ENCODE measurements at regions not wholly inside any gene's neighbourhood (a gene's known extent, or its start where the extent isn't known, plus 50 kb on each side); places are given as distances from the start of the nearest gene placed in this dataset.
"Not testable (repeated sequence)": the region's sequence is repeated elsewhere in the genome, so short reads cannot be mapped to it uniquely, and the experiment has no call there.

DNA sequence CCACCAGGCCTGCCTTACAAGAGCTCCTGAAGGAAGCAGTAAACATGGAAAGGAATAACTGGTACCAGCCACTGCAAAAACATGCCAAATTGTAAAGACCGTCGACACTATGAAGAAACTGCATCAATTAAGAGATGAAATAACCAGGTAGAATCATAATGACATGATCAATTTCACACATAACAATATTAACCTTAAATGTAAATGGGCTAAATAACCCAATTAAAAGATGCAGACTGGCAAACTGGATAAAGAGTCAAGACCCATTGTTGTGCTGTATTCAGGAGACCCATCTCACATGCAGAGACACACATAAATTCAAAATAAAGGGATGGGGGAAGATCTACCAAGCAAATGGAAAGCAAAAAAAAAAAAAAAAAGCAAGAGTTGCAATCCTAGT lies 179.0 kb upstream of the ETV3 start:
- not testable (repeated sequence) for H3K79me2 ChIP-seq (replicated peaks; ENCODE audit: insufficient read depth); ATAC-seq; H3K4me3 ChIP-seq; H3K4me3 Mint-ChIP-seq; H4K20me1 ChIP-seq (replicated peaks; ENCODE audit: insufficient read depth); H3K27me3 ChIP-seq (ENCODE audit: insufficient read depth); H3K27ac ChIP-seq (ENCODE audit: low read depth); H3K27me3 Mint-ChIP-seq (ENCODE audit: insufficient read depth, low read depth, poor library complexity); H3K4me1 ChIP-seq (ENCODE audit: insufficient read depth); H3F3A ChIP-seq (replicated peaks; ENCODE audit: low read depth); H3K36me3 ChIP-seq (ENCODE audit: insufficient read depth); H2AFZ ChIP-seq; H3K4me1 Mint-ChIP-seq; H3K27ac Mint-ChIP-seq; H3K4me2 ChIP-seq; DNase-seq (ENCODE audit: low spot score)
- Mint-ChIP-seq H3K9me3 (peaks cover 57% of the 10 kb centered on the region), H3K36me3 (ENCODE audit: low read depth) (peaks cover 28% of the 10 kb centered on the region)
- peaks cover 15% of the 10 kb centered on the region; the same call in 1 of the 2 replicates for H3K9me2 ChIP-seq (ENCODE audit: insufficient read depth)

DNA sequence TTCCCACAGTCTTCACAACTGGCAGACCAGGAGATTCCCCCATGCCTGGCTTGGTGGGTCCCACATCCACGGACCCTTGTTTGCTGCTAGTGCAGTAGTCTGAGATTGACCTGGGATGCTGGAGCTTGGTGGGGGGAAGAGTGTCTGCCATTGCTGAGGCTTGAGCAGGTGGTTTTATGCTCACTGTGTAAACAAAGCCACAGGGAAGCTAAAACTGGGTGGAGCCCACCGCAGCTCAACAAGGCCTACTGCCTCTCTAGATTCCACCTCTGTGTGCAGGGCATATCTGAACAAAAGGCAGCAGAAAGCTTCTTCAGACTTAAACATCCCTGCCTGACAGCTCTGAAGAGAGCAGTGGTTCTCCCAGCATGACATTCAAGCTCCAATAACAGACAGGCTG lies 177.3 kb upstream of the ETV3 start:
- Histone ChIP-seq H3K4me3 (no peak overlapping the region), H3K27me3 (ENCODE audit: insufficient read depth) (no peaks in the 10 kb centered on the region), H2AFZ (no peak overlapping the region), H3K9me2 (ENCODE audit: insufficient read depth) (peaks cover 15% of the 10 kb centered on the region; the same call in 1 of the 2 replicates), H4K20me1 (replicated peaks; ENCODE audit: insufficient read depth) (no peaks in the 10 kb centered on the region), H3K79me2 (replicated peaks; ENCODE audit: insufficient read depth) (no peaks in the 10 kb centered on the region), H3K4me1 (ENCODE audit: insufficient read depth) (0 out of 2 replicates have a peak, but pooled peaks cover 4% of the 10 kb centered on the region), H3K4me2 (no peak overlapping the region), H3K27ac (ENCODE audit: low read depth) (no peak overlapping the region), H3K36me3 (ENCODE audit: insufficient read depth) (peaks cover 5% of the 10 kb centered on the region; the same call in 1 of the 2 replicates), H3F3A (replicated peaks; ENCODE audit: low read depth) (no peaks in the 10 kb centered on the region)
- Mint-ChIP-seq H3K27me3 (ENCODE audit: insufficient read depth, low read depth, poor library complexity) (peaks cover 7% of the 10 kb centered on the region), H3K36me3 (ENCODE audit: low read depth) (peaks cover 23% of the 10 kb centered on the region), H3K27ac (no peak overlapping the region), H3K9me3 (peaks cover 44% of the 10 kb centered on the region), H3K4me3 (no peak overlapping the region), H3K4me1 (peaks cover 12% of the 10 kb centered on the region)
- ATAC-seq (no peak), DNase-seq (ENCODE audit: low spot score) (no peak)
- no peak for TF ChIP-seq CREB1 (CRISPR knock-in tag; IDR thresholded peaks at IDR 0.05; ENCODE audit: low read depth)

DNA sequence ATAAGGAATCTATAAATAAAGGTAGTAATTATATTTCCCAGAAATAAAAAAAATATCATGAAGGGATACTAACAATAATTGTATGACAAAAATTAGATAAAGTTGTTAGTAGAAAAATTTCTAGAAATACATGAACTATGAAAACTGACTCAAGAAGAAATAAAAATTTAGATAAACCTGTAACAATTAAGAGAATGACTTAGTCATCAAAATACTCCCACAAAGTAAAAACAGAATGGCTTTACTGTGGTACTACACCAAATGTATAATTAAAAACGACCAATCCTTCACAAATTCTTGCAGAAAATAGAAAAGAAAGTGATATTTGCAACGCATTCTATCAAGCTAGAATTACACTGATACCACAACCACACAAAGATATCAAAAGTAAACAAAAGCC lies 176.2 kb upstream of the ETV3 start:
- ATAC-seq: no peak
- DNase-seq (ENCODE audit: low spot score): no peak
- H3K27me3 ChIP-seq (ENCODE audit: insufficient read depth): no peaks in the 10 kb centered on the region
- Mint-ChIP-seq H3K9me3 (peaks cover 33% of the 10 kb centered on the region), H3K4me3 (no peak overlapping the region), H3K27ac (no peak overlapping the region), H3K36me3 (ENCODE audit: low read depth) (peaks cover 15% of the 10 kb centered on the region; the same call in 2 of the 3 replicates), H3K4me1 (peaks cover 20% of the 10 kb centered on the region), H3K27me3 (ENCODE audit: insufficient read depth, low read depth, poor library complexity) (peaks cover 7% of the 10 kb centered on the region)
- H3K4me1 ChIP-seq (ENCODE audit: insufficient read depth): peaks cover 8% of the 10 kb centered on the region; the same call in 1 of the 2 replicates
- no peaks in the 10 kb centered on the region for H4K20me1 ChIP-seq (replicated peaks; ENCODE audit: insufficient read depth)
- H3F3A ChIP-seq (replicated peaks; ENCODE audit: low read depth): no peaks in the 10 kb centered on the region
- peaks cover 15% of the 10 kb centered on the region; the same call in 1 of the 2 replicates for H3K9me2 ChIP-seq (ENCODE audit: insufficient read depth)
- no peaks in the 10 kb centered on the region for H3K79me2 ChIP-seq (replicated peaks; ENCODE audit: insufficient read depth)
- peaks cover 5% of the 10 kb centered on the region; the same call in 1 of the 2 replicates for H3K36me3 ChIP-seq (ENCODE audit: insufficient read depth)
- no peak overlapping the region for H3K4me3 ChIP-seq
- no peak overlapping the region for H2AFZ ChIP-seq
- no peak overlapping the region for H3K4me2 ChIP-seq
- H3K27ac ChIP-seq (ENCODE audit: low read depth): no peak overlapping the region
- TF ChIP-seq POLR2AphosphoS5 (IDR thresholded peaks at IDR 0.05; ENCODE audit: low read depth) (no peak), ZNF331 (CRISPR knock-in tag; IDR thresholded peaks at IDR 0.05; ENCODE audit: low read depth) (no peak)
- TF ChIP-seq, protein P1, sequence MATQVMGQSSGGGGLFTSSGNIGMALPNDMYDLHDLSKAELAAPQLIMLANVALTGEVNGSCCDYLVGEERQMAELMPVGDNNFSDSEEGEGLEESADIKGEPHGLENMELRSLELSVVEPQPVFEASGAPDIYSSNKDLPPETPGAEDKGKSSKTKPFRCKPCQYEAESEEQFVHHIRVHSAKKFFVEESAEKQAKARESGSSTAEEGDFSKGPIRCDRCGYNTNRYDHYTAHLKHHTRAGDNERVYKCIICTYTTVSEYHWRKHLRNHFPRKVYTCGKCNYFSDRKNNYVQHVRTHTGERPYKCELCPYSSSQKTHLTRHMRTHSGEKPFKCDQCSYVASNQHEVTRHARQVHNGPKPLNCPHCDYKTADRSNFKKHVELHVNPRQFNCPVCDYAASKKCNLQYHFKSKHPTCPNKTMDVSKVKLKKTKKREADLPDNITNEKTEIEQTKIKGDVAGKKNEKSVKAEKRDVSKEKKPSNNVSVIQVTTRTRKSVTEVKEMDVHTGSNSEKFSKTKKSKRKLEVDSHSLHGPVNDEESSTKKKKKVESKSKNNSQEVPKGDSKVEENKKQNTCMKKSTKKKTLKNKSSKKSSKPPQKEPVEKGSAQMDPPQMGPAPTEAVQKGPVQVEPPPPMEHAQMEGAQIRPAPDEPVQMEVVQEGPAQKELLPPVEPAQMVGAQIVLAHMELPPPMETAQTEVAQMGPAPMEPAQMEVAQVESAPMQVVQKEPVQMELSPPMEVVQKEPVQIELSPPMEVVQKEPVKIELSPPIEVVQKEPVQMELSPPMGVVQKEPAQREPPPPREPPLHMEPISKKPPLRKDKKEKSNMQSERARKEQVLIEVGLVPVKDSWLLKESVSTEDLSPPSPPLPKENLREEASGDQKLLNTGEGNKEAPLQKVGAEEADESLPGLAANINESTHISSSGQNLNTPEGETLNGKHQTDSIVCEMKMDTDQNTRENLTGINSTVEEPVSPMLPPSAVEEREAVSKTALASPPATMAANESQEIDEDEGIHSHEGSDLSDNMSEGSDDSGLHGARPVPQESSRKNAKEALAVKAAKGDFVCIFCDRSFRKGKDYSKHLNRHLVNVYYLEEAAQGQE (IDR thresholded peaks at IDR 0.05; ENCODE audit: unreplicated experiment): no peak
